HEK293 (cell line): ENCODE measurements at regions not wholly inside any gene's neighbourhood (a gene's known extent, or its start where the extent isn't known, plus 50 kb on each side); places are given as distances from the start of the nearest gene placed in this dataset.

Experiments
- CTCF ChIA-PET: fragments of 350-600 bp; formaldehyde crosslinking; extraction: SDS; loops from one replicate; lab custom pipeline; 2021; ENCODE audit warnings: antibody characterized with exemption; lab: Yijun Ruan, JAX
- POLR2A ChIA-PET: fragments of 300-600 bp; formaldehyde crosslinking; extraction: SDS; loops from one replicate; lab custom pipeline; 2020; ENCODE audit warnings: antibody characterized with exemption, inconsistent platforms; lab: Yijun Ruan, JAX
- H3K27ac ChIP-seq: fragments of 200-500 bp; sonication (Bioruptor generic); 2 replicates; pipeline ENCODE4 v1.5.1; 2014; ENCODE audit warnings: low read depth, low read length, control low read depth, inconsistent platforms; ENCODE audit errors: extremely low read depth
- H3K36me3 ChIP-seq, 2 experiments: fragments of 200-500 bp in 1 of 2; sonication (Bioruptor generic) in 1 of 2; 1 replicate in 1 of 2; 2 replicates in 1 of 2; pipeline ENCODE4 v1.5.1; 2014 to 2017; ENCODE audit warnings: inconsistent platforms in 2 of 2, low read length in 2 of 2; ENCODE audit not compliant: control insufficient read depth in 2 of 2, insufficient read depth in 1 of 2
- H3K4me1 ChIP-seq: fragments of 200-500 bp; sonication (Bioruptor generic); 2 replicates; pipeline ENCODE4 v1.5.1; 2014; ENCODE audit warnings: mild to moderate bottlenecking, low read length, inconsistent platforms; ENCODE audit not compliant: control insufficient read depth, insufficient read depth
- H3K4me3 ChIP-seq: 2 replicates; pipeline ENCODE4 v1.5.1; 2011; ENCODE audit warnings: low read depth, mild to moderate bottlenecking, control low read depth, low read length, moderate library complexity
- H3K9me3 ChIP-seq: fragments of 200-500 bp; sonication (Bioruptor generic); 2 replicates; pipeline ENCODE4 v1.5.1; 2014; ENCODE audit warnings: low read depth, low read length, inconsistent platforms; ENCODE audit not compliant: control insufficient read depth, insufficient read depth
- HOXA7 ChIP-seq: sonication (generic); formaldehyde crosslinking; IDR thresholded peaks from 2 replicates; pipeline ENCODE4 v1.8.1; 2022; ENCODE audit warnings: missing genetic modification reagents, borderline replicate concordance
- HOXD13 ChIP-seq: sonication (generic); formaldehyde crosslinking; IDR thresholded peaks from 2 replicates; pipeline ENCODE4 v1.8.0; 2022; ENCODE audit warnings: missing genetic modification reagents, borderline replicate concordance
- IKZF3 ChIP-seq: fragments of 450-650 bp; IDR thresholded peaks from 2 replicates; pipeline ENCODE4 v1.5.0; 2018; ENCODE audit warnings: missing biosample characterization, mild to moderate bottlenecking, missing genetic modification characterization, moderate library complexity
- KLF17 ChIP-seq: fragments of 450-650 bp; formaldehyde crosslinking; IDR thresholded peaks from 2 replicates; pipeline ENCODE4 v1.5.1; 2016; ENCODE audit warnings: missing biosample characterization, missing genetic modification characterization
- OSR2 ChIP-seq: fragments of 450-650 bp; formaldehyde crosslinking; IDR thresholded peaks from 2 replicates; pipeline ENCODE4 v1.5.1; 2016; ENCODE audit warnings: missing biosample characterization, missing genetic modification characterization
- OVOL3 ChIP-seq: fragments of 450-650 bp; formaldehyde crosslinking; IDR thresholded peaks from 2 replicates; pipeline ENCODE4 v1.5.1; 2016; ENCODE audit warnings: missing biosample characterization, missing genetic modification characterization
- PATZ1 ChIP-seq: fragments of 450-650 bp; formaldehyde crosslinking; IDR thresholded peaks from 2 replicates; pipeline ENCODE4 v1.5.1; 2016; ENCODE audit warnings: missing biosample characterization, missing genetic modification characterization
- ZBTB7A ChIP-seq: fragments of 450-650 bp; formaldehyde crosslinking; IDR thresholded peaks from 2 replicates; pipeline ENCODE4 v1.5.1; 2016; ENCODE audit warnings: low read depth, missing biosample characterization, missing genetic modification characterization
- ZFHX2 ChIP-seq: fragments of 450-650 bp; formaldehyde crosslinking; conservative IDR thresholded peaks from 2 replicates; pipeline ENCODE4 v1.5.1; 2016; ENCODE audit warnings: missing biosample characterization, missing genetic modification characterization
- ZIC2 ChIP-seq: fragments of 450-650 bp; formaldehyde crosslinking; IDR thresholded peaks from 2 replicates; pipeline ENCODE4 v1.5.1; 2016; ENCODE audit warnings: missing biosample characterization, missing genetic modification characterization
- ZNF148 ChIP-seq: fragments of 450-650 bp; formaldehyde crosslinking; IDR thresholded peaks from 2 replicates; pipeline ENCODE4 v1.5.0; 2017; ENCODE audit warnings: missing biosample characterization, missing genetic modification characterization, borderline replicate concordance
- ZNF211 ChIP-seq: fragments of 450-650 bp; formaldehyde crosslinking; IDR thresholded peaks from 2 replicates; pipeline ENCODE4 v1.5.1; 2016; ENCODE audit warnings: low read depth, missing biosample characterization, missing genetic modification characterization
- ZNF239 ChIP-seq: fragments of 450-650 bp; formaldehyde crosslinking; IDR thresholded peaks from 2 replicates; pipeline ENCODE4 v1.5.1; 2016; ENCODE audit warnings: missing biosample characterization, missing genetic modification characterization
- ZNF274 ChIP-seq, 2 experiments: fragments of 200-500 bp in 1 of 2; fragments of 450-650 bp in 1 of 2; sonication (Bioruptor generic) in 1 of 2; formaldehyde crosslinking in 1 of 2; IDR thresholded peaks; 2 replicates each; pipeline versions ENCODE4 v1.5.1 to v1.6.1; 2014 to 2016; ENCODE audit warnings: borderline replicate concordance in 1 of 2, inconsistent platforms in 1 of 2, low read length in 1 of 2, missing biosample characterization in 1 of 2, missing genetic modification characterization in 1 of 2
- ZNF354C ChIP-seq: fragments of 450-650 bp; formaldehyde crosslinking; IDR thresholded peaks from 2 replicates; pipeline ENCODE4 v1.5.1; 2016; ENCODE audit warnings: missing biosample characterization, missing genetic modification characterization, low read depth, borderline replicate concordance
- ZNF366 ChIP-seq: fragments of 450-650 bp; formaldehyde crosslinking; conservative IDR thresholded peaks from 2 replicates; pipeline ENCODE4 v1.5.1; 2016; ENCODE audit warnings: missing biosample characterization, missing genetic modification characterization
- ZNF529 ChIP-seq: fragments of 450-650 bp; formaldehyde crosslinking; IDR thresholded peaks from 2 replicates; pipeline ENCODE4 v1.5.1; 2017; ENCODE audit warnings: missing genetic modification characterization, missing biosample characterization; ENCODE audit not compliant: insufficient replicate concordance
- ZNF580 ChIP-seq: fragments of 450-650 bp; formaldehyde crosslinking; IDR thresholded peaks from 2 replicates; pipeline ENCODE4 v1.5.1; 2016; ENCODE audit warnings: missing biosample characterization, missing genetic modification characterization
- ZNF600 ChIP-seq: fragments of 450-650 bp; formaldehyde crosslinking; IDR thresholded peaks from 2 replicates; pipeline ENCODE4 v1.5.1; 2016; ENCODE audit warnings: missing biosample characterization, missing genetic modification characterization
- ZNF677 ChIP-seq: fragments of 450-650 bp; IDR thresholded peaks from 2 replicates; pipeline ENCODE4 v1.5.0; 2018; ENCODE audit warnings: missing biosample characterization, mild to moderate bottlenecking, missing genetic modification characterization, moderate library complexity
- ZNF692 ChIP-seq: fragments of 450-650 bp; formaldehyde crosslinking; IDR thresholded peaks from 2 replicates; pipeline ENCODE4 v1.5.1; 2016; ENCODE audit warnings: missing biosample characterization, missing genetic modification characterization
- ZNF785 ChIP-seq: fragments of 450-650 bp; formaldehyde crosslinking; IDR thresholded peaks from 2 replicates; pipeline ENCODE4 v1.5.1; 2016; ENCODE audit warnings: missing biosample characterization, missing genetic modification characterization

- CTCF ChIA-PET = no interaction called here
- no peak for TF ChIP-seq IKZF3 (tag by site-specific recombination)
- no peak for TF ChIP-seq ZNF529
- no peak for TF ChIP-seq ZFHX2
- no peak for TF ChIP-seq ZNF239
- no peak for TF ChIP-seq OSR2
- no peak for TF ChIP-seq ZNF148 (tag by site-specific recombination)
- TF ChIP-seq ZNF274 (IDR thresholded peaks at IDR 0.05; ENCODE audit: low read length) = no peak
- TF ChIP-seq ZNF274 (tag by site-specific recombination; IDR thresholded peaks at IDR 0.05; ENCODE audit: borderline replicate concordance) = no peak
- no peak for TF ChIP-seq ZNF354C (tag by site-specific recombination)
- TF ChIP-seq OVOL3 (tag by site-specific recombination) = no peak
- TF ChIP-seq ZIC2 (tag by site-specific recombination) = no peak
- TF ChIP-seq, all 188 proteins: peak for 0
- POLR2A ChIA-PET = no interaction called here
Measured at GRCh38 chr7:139159900-139160675, 50.6 kb upstream of the ZC3HAV1 start.

GRCh38 chr7:139168479-139168878 is 59.0 kb upstream of the ZC3HAV1 start:
- CTCF ChIA-PET = no interaction called here
- POLR2A ChIA-PET = interaction anchor here (0.7 kb wide), 1 partner anchor 166 kb away, joined by 6 read pairs; no protein-coding TSS in a partner anchor
- no peak overlapping the region for H3K4me3 ChIP-seq
- peaks cover 0 to 7% of the 10 kb centered on the region in 2 experiments; a peak in 1 of 3 replicates for H3K36me3 ChIP-seq
- TF ChIP-seq ZNF692 (tag by site-specific recombination) (no peak), HOXA7 (CRISPR knock-in tag) (no peak), ZNF211 (tag by site-specific recombination) (no peak), ZNF366 (tag by site-specific recombination) (no peak), KLF17 (no peak), ZNF580 (no peak), HOXD13 (CRISPR knock-in tag) (no peak), PATZ1 (no peak), ZNF785 (tag by site-specific recombination) (no peak), ZNF677 (tag by site-specific recombination) (no peak), ZBTB7A (tag by site-specific recombination) (no peak), ZNF600 (tag by site-specific recombination) (no peak)
- no peak overlapping the region for H3K27ac ChIP-seq
- H3K4me1 ChIP-seq = no peaks in the 10 kb centered on the region
- H3K9me3 ChIP-seq = no peaks in the 10 kb centered on the region

More at GRCh38 chr7:139159900-139160675, 50.6 kb upstream of the ZC3HAV1 start:
- Histone ChIP-seq H3K27ac (no peak overlapping the region), H3K9me3 (no peaks in the 10 kb centered on the region), H3K4me3 (no peak overlapping the region), H3K36me3 (peaks cover 0 to 8% of the 10 kb centered on the region in 2 experiments; a peak in 1 of 3 replicates), H3K4me1 (no peaks in the 10 kb centered on the region)
